Uterus (tissue), 2 donors: ENCODE measurements at regions not wholly inside any gene's neighbourhood (a gene's known extent, or its start where the extent isn't known, plus 50 kb on each side); places are given as distances from the start of the nearest gene placed in this dataset.

Experiments used
- POLR2A ChIP-seq, 2 donors: fragments of 450-650 bp; IDR thresholded peaks; one replicate each; pipeline ENCODE4 v1.6.1; 2016; ENCODE audit warnings: antibody characterized with exemption in 2 of 2, mild to moderate bottlenecking in 1 of 2, moderate library complexity in 1 of 2
- TF ChIP-seq, protein P1 (sequence below), 4 experiments: fragments of 200-600 bp in 2 of 4; fragments of 450-650 bp in 2 of 4; sonication (generic) in 2 of 4; IDR thresholded peaks; one replicate each; pipeline ENCODE4 v1.5.1; 2016 to 2019; ENCODE audit warnings: antibody characterized with exemption in 4 of 4, mild to moderate bottlenecking in 2 of 4, moderate library complexity in 1 of 4

DNA sequence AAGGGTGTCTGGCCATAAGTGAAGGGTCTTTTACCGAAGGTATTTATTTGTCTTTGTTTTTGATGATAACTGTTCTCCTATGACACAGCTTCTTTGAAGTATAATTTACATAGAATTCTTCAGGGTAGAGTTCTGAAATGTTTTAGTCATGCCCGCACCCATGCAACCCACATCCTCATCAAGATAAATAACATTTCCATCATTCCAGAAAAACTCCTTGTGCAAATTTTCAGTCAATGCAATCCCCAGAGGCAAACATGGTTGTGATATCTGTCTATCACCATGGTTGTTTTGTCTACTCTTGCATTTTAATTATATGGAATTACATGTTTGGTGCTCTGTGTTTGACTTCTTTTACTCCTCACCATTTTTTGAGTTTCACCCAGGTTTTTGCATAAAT is 837.8 kb downstream of the AACS start:
- TF ChIP-seq, protein P1, sequence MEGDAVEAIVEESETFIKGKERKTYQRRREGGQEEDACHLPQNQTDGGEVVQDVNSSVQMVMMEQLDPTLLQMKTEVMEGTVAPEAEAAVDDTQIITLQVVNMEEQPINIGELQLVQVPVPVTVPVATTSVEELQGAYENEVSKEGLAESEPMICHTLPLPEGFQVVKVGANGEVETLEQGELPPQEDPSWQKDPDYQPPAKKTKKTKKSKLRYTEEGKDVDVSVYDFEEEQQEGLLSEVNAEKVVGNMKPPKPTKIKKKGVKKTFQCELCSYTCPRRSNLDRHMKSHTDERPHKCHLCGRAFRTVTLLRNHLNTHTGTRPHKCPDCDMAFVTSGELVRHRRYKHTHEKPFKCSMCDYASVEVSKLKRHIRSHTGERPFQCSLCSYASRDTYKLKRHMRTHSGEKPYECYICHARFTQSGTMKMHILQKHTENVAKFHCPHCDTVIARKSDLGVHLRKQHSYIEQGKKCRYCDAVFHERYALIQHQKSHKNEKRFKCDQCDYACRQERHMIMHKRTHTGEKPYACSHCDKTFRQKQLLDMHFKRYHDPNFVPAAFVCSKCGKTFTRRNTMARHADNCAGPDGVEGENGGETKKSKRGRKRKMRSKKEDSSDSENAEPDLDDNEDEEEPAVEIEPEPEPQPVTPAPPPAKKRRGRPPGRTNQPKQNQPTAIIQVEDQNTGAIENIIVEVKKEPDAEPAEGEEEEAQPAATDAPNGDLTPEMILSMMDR (IDR thresholded peaks at IDR 0.05), result no peak
- TF ChIP-seq POLR2A (IDR thresholded peaks at IDR 0.05), result no peak
